DND-41 (cell line): ENCODE measurements at regions not wholly inside any gene's neighbourhood (a gene's known extent, or its start where the extent isn't known, plus 50 kb on each side); places are given as distances from the start of the nearest gene placed in this dataset.

Source experiments
- CTCF ChIP-seq: IDR thresholded peaks from 2 replicates; pipeline ENCODE4 v1.5.1; 2012; ENCODE audit warnings: borderline replicate concordance, low read length, moderate library complexity, mild to moderate bottlenecking; ENCODE audit not compliant: poor library complexity, severe bottlenecking; ENCODE audit errors: extremely low read depth
- EZH2 ChIP-seq: IDR thresholded peaks from 3 replicates; pipeline ENCODE4 v1.6.1; 2012; ENCODE audit warnings: borderline replicate concordance, low read depth, mild to moderate bottlenecking, moderate library complexity, low read length, inconsistent platforms; ENCODE audit not compliant: severe bottlenecking

DNA sequence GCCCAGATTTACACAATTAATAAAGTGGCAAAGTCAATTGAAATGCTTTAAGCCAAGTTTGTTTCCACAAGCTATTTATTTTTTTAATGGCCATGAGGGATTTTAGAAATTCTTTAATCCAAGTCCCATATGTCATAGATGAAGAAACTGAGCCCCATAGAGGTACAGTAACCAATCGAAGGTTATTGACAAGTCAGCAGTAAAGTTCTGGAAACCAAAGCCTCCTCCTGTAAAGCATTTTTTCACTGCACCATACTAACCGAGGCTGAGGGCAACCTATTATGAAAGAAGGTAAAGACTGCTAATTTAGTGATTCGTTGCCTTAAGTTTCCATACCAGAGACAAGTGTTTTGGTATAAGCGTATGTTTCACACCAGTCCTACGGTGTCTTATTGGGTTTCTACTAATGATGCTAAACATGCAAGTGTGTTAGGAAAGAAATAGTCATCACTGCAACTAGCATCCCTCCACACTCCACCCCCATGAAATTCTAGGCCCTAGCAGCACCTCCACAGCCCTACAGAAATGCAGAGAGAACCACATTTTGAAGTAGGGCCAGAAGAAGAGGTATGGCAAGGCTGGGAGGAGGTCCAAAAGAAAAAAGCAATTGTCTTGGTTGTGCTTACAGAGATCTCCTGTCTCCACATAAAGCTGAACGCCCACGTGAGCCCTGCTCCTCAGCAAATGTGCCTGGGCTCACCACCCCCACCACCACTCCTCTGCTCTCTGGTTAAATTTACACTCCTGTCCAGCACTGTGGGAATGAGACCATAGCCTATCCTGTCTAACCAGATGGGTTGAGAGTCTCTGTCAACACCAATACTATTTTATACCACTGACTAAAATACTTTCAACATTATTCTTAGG, 271.1 kb upstream of the G2E3 start:
- no peak for TF ChIP-seq CTCF
- TF ChIP-seq EZH2 = no peak
